ENCODE measurements at regions not wholly inside any gene's neighbourhood (a gene's known extent, or its start where the extent isn't known, plus 50 kb on each side); places are given as distances from the start of the nearest gene placed in this dataset.

DNA sequence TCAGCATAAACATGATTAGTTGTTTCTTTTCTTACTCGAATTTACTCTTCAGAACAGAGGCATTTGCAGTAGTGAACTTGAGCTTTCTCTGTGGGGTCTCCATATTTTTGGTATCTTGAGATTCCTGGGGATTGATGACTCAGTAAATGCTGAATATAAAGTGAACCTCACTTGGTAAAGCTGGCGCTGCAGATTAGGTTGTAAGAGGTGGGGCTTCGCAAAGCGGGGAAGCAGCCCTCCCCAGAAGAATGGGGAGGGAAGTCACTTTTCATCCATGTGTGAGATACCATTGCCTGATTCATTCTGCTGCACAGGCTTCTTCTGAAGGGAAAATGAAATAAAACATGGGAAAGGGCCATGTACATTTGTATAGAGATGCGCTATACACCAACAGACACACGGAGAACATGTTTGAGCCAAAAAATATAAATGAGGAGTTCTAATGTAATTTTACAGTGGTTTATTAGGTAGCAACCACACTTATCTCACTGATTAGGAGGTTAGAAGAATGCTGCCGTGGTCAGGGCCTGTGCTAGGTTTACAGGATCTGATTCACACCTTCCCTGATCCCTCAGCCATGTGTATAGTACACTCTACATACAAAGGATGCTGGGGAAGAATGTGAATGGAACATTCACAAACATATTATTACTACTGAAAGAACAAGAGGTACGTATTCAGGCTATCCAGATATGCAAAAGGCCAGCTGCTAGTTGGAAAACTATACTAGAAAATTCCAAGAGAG lies 63.5 kb downstream of the DNTTIP2 start:
- peak; percentile 34 for DNase-seq (ENCODE audit: low read depth)

GRCh38 chr1:93814795-93815340 lies 64.1 kb downstream of the DNTTIP2 start:
- no peak for DNase-seq (ENCODE audit: low read depth)

DNA sequence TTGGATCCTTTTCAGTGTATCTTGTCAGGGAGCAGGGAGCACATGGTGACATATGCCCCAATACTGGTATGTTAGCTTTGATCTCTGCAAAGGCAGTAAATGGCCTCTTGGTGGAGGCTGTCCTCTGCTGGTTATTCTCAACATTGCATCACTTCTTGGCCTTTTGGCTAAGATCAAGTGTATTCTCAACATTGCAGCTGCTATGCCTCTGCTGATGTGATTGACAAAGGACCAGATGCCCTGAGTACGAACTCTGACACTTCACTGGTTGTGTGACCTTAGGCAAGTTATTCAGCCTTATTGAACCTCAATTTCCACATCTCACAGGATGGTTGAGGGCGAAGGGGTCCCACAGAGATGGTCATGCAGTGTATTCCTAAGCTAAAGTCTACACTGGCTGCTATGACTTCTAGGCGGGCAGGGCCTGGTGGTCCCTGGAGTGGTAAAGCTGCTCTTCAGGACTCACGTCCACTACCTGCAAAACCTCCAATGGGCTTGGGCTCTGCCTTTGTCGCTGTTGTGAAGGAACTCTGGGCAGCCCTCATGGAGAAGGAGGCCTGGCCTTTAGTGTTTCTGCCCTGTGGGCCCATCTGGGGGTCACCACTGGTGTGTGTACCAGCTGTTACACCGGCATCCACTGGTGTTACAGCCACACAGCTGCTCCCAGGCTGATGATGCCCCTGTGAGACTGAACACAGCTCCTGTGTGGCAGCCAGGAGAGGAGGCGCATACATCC lies 64.8 kb downstream of the DNTTIP2 start:
- DNase-seq (ENCODE audit: low read depth), result peak; percentile 89

DNA sequence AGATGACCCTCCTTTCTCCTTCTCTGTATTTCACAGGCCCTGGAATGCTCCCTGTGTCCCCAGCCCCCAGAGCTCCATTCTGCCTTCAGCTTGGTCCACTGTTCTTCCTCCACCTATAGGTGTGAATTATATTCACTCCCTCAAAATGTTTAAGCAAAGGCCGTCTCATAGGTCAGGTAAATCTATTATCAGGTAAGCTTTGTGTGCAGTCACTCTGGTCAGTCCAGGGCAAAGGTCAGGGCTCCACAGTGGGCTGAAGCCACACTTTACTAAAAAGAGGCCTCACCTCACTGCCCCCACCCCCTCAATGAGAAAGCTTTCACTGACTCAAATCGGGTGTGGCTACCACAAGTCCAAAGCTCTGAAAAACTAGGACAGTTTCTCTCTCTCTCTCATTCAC lies 65.9 kb downstream of the DNTTIP2 start:
- peak; percentile 65 for DNase-seq (ENCODE audit: low read depth)

GRCh38 chr1:93811326-93812065 lies 67.5 kb downstream of the DNTTIP2 start:
- no peak for DNase-seq (ENCODE audit: low read depth)

DNA sequence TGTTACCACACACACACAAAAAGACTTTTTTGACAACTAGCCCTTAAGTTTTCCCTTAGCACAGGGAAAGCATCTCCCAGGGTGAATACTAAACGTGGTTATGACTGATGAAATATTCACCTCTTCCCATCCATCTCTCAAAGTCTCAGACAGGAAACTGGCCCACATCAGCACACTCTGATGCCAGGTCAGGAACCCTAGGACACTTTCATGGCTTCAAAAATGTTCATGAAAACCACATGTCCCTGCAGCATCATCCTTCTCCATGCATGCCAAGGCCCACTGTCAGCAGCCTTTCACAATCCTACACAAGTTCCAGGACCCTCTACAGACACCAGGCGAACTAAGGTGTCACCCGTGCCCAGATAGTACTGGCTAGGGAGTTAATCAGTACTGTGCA lies 68.7 kb downstream of the DNTTIP2 start:
- peak; percentile 63 for DNase-seq (ENCODE audit: low read depth)

DNA sequence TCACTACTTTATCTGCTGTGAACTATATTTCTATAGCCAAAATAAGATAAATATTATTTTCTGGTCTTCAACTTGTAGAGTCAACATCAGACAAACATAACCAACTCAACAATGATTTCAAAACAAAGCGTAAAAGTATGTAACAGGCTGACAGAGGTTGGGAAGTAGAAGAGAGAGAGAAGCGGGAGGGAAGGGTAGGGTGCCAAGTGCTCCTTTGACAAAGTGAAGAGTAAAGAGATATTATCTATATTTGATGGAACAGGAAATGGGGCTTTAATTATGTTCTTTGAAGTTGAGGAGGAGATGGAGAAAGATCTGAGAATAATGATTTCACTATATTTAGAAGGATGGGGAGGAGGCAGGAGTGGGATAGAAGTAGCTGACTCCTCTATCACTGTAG lies 70.1 kb downstream of the DNTTIP2 start:
- DNase-seq (ENCODE audit: low read depth), result no peak

DNA sequence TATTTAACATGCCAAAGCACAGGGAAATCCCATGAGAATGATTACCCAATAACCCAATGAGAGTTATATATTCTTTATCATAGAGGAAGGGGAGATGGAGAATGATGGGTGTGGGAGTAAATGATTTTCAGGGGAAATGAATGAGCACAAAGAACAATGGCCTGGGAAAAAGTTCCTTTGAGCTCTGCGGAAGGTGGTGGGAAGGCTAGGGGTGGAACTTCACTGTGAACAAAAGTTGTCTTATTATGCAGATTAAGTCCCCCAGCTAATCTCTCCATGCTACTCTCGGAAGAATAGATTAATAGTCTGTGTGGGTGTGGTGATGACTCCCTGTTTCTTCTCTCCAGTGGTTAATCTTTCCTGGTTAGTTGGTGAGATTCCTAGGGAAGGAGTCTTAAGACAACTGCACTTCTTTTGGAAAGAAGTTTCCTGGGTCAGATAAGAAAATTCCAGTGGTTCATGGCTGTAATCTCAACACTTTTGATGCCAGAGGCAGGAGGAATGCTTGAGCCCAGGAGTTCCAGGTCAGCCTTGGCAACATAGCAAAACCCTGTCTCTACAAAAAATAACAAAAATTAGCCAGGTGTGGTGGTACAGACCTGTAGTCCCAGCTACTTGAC lies 71.6 kb downstream of the DNTTIP2 start:
- no peak for DNase-seq (ENCODE audit: low read depth)

- DNase-seq (ENCODE audit: low read depth), result peak; percentile 60
Measured at GRCh38 chr1:93805027-93805610, 73.9 kb downstream of the DNTTIP2 start.

GRCh38 chr1:93804412-93804811 lies 74.6 kb downstream of the DNTTIP2 start:
- peak; percentile 96 for DNase-seq (ENCODE audit: low read depth)

DNA sequence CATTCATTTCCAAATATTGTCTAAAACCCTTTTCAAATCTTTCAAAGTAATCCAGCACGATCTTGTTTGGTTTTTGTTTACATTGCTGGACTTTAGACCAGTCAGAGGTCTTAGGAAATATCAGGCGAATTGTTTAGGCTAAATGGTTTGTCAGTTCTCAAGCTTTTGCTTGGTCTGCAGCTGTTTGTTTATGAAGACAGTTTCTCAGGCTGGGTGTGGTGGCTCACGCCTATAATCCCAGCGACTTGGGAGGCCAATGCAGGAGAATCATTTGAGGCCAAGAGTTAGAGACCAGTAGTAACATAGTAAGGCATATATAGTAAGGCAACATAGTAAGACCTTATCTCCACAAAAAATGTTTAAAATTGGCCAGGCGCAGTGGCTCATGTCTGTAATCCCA lies 77.5 kb downstream of the DNTTIP2 start:
- peak; percentile 51 for DNase-seq (ENCODE audit: low read depth)

DNA sequence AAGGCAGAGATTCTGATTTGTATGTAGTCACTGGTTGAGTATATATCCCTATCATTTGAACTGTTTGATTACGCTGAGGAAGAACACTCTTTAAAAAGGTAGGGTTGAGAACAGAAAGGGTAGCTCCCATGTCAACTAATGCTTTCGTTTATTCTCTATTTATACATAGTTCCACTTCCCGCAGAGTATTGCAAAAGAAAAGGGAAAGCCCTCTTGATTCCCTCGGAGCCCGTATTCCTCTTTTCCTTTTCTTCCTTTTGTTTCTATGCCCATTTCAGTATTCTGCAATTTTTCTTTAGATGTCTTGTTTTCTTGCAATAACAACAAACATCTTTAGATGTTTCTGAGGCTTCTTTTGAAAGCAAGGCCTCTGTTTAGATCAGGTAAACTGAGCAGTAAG lies 78.2 kb downstream of the DNTTIP2 start:
- DNase-seq (ENCODE audit: low read depth), result no peak

DNA sequence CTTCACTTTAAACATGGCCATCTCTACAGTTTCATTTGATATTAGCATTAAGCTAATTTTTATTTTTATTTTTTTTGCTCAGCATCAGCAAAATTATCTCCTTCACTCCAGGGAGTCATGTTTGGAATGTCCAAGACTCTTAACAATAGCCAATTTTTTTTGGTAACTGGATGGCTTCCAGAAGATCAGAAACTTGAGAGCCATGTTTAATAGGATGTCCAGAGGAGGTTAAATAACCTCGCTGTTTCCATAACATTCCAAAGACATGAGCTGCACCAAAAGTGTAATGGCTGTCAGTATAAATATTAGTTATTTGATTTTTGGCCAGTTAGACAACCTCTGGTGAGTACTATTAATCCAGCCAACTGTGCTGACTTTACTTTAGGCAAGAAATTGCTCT lies 80.7 kb downstream of the DNTTIP2 start:
- peak; percentile 80 for DNase-seq (ENCODE audit: low read depth)

- no peak for DNase-seq (ENCODE audit: low read depth)
Measured at GRCh38 chr1:93784538-93784937, 94.5 kb downstream of the DNTTIP2 start.

DNA sequence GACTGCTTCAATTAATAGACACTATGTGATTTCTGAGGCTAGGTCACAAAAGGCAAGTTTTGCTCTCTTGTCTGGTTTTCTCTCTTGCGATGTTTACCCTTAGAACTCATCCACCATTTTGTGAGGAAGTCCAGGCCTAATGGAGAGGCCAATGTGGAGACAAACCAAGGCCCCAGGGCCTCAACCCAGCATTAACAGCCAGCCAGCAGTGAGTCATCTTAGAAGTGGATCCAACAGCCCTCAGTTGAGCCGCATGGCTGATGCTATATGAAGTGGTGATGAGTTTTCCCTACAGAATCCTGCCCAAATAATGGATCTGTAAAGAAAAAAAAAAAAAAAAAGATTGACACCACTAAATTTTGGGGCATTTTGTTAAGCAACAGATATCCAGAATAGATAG lies 95.1 kb downstream of the DNTTIP2 start:
- peak; percentile 29 for DNase-seq (ENCODE audit: low read depth)

GRCh38 chr1:93779540-93780165 lies 98.0 kb upstream of the BCAR3 start:
- DNase-seq (ENCODE audit: low read depth), result peak; percentile 98

DNA sequence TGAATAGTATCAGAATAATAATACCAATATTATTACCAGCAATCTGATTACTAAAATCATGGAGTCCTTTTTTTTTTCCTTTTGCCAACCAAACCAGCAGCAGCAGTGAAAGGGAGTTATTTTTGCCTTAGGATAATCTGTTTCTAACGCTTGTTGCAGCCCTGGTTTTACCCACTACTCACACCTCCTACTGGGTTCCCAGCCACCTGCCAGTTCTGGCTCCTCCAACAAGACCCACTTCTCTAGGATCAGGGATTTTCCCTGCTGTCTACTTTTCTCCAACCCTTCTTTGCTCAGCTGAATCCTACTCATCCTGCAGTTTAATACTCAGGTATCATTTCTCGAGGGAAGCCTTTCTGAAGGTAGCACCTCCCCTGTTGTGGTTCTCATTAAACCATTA lies 96.8 kb upstream of the BCAR3 start:
- DNase-seq (ENCODE audit: low read depth), result no peak

GRCh38 chr1:93777255-93777654 lies 95.6 kb upstream of the BCAR3 start:
- DNase-seq (ENCODE audit: low read depth), result no peak

- DNase-seq (ENCODE audit: low read depth), result no peak
Measured at GRCh38 chr1:93776728-93777127, 95.1 kb upstream of the BCAR3 start.

DNA sequence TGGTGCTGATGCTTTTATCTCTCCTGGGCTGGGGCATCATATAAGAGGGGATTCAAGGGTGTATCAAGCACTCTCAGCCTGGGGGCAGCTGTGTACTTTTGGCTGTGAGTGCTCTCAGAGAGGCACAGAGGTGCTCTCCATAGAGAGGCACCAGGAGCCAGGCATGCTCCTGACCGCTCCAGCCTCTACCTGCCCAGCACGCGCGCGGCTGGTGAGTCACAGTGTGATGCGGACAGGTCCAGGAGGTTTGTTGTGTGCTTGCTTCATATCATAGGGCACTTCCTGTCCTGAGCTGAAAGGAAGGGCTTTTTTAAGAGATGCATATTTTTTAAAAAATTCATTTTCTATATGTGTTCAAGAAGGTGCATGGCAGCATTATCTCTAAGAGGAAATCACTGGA lies 93.6 kb upstream of the BCAR3 start:
- peak; percentile 41 for DNase-seq (ENCODE audit: low read depth)

- DNase-seq (ENCODE audit: low read depth), result no peak
Measured at GRCh38 chr1:93774707-93775106, 93.1 kb upstream of the BCAR3 start.
